HEK293 (cell line): ENCODE measurements at regions not wholly inside any gene's neighbourhood (a gene's known extent, or its start where the extent isn't known, plus 50 kb on each side); places are given as distances from the start of the nearest gene placed in this dataset.

Experiments
- CTCF ChIA-PET: fragments of 350-600 bp; formaldehyde crosslinking; extraction: SDS; loops from one replicate; lab custom pipeline; 2021; ENCODE audit warnings: antibody characterized with exemption; lab: Yijun Ruan, JAX
- POLR2A ChIA-PET: fragments of 300-600 bp; formaldehyde crosslinking; extraction: SDS; loops from one replicate; lab custom pipeline; 2020; ENCODE audit warnings: antibody characterized with exemption, inconsistent platforms; lab: Yijun Ruan, JAX
- H3K27ac ChIP-seq: fragments of 200-500 bp; sonication (Bioruptor generic); 2 replicates; pipeline ENCODE4 v1.5.1; 2014; ENCODE audit warnings: low read depth, low read length, control low read depth, inconsistent platforms; ENCODE audit errors: extremely low read depth
- H3K36me3 ChIP-seq, 2 experiments: fragments of 200-500 bp in 1 of 2; sonication (Bioruptor generic) in 1 of 2; 1 replicate in 1 of 2; 2 replicates in 1 of 2; pipeline ENCODE4 v1.5.1; 2014 to 2017; ENCODE audit warnings: inconsistent platforms in 2 of 2, low read length in 2 of 2; ENCODE audit not compliant: control insufficient read depth in 2 of 2, insufficient read depth in 1 of 2
- H3K4me1 ChIP-seq: fragments of 200-500 bp; sonication (Bioruptor generic); 2 replicates; pipeline ENCODE4 v1.5.1; 2014; ENCODE audit warnings: mild to moderate bottlenecking, low read length, inconsistent platforms; ENCODE audit not compliant: control insufficient read depth, insufficient read depth
- H3K4me3 ChIP-seq: 2 replicates; pipeline ENCODE4 v1.5.1; 2011; ENCODE audit warnings: low read depth, mild to moderate bottlenecking, control low read depth, low read length, moderate library complexity
- H3K9me3 ChIP-seq: fragments of 200-500 bp; sonication (Bioruptor generic); 2 replicates; pipeline ENCODE4 v1.5.1; 2014; ENCODE audit warnings: low read depth, low read length, inconsistent platforms; ENCODE audit not compliant: control insufficient read depth, insufficient read depth
- GLIS1 ChIP-seq: fragments of 450-650 bp; formaldehyde crosslinking; IDR thresholded peaks from 2 replicates; pipeline ENCODE4 v1.5.1; 2016; ENCODE audit warnings: missing biosample characterization, missing genetic modification characterization
- GLIS2 ChIP-seq: fragments of 450-650 bp; formaldehyde crosslinking; IDR thresholded peaks from 2 replicates; pipeline ENCODE4 v1.5.1; 2016; ENCODE audit warnings: missing biosample characterization, missing genetic modification characterization
- KLF1 ChIP-seq: fragments of 450-650 bp; formaldehyde crosslinking; IDR thresholded peaks from 2 replicates; pipeline ENCODE4 v1.5.1; 2016; ENCODE audit warnings: missing biosample characterization, missing genetic modification characterization
- REST ChIP-seq: fragments of 450-650 bp; formaldehyde crosslinking; IDR thresholded peaks from 2 replicates; pipeline ENCODE4 v1.5.1; 2016; ENCODE audit warnings: missing biosample characterization, missing genetic modification characterization
- TCF7L2 ChIP-seq: IDR thresholded peaks from 2 replicates; pipeline ENCODE4 v1.6.1; 2011; ENCODE audit warnings: low read depth, mild to moderate bottlenecking, inconsistent platforms, low read length, moderate library complexity, borderline replicate concordance
- ZEB2 ChIP-seq: fragments of 450-650 bp; formaldehyde crosslinking; IDR thresholded peaks from 2 replicates; pipeline ENCODE4 v1.5.1; 2016; ENCODE audit warnings: missing biosample characterization, missing genetic modification characterization
- ZIC2 ChIP-seq: fragments of 450-650 bp; formaldehyde crosslinking; IDR thresholded peaks from 2 replicates; pipeline ENCODE4 v1.5.1; 2016; ENCODE audit warnings: missing biosample characterization, missing genetic modification characterization
- ZNF132 ChIP-seq: fragments of 450-650 bp; formaldehyde crosslinking; IDR thresholded peaks from 2 replicates; pipeline ENCODE4 v1.5.1; 2017; ENCODE audit warnings: missing biosample characterization, missing genetic modification characterization, borderline replicate concordance
- ZNF175 ChIP-seq: fragments of 450-650 bp; formaldehyde crosslinking; IDR thresholded peaks from 2 replicates; pipeline ENCODE4 v1.5.1; 2016; ENCODE audit warnings: missing biosample characterization, missing genetic modification characterization
- ZNF184 ChIP-seq: fragments of 450-650 bp; IDR thresholded peaks from 2 replicates; pipeline ENCODE4 v1.5.1; 2018; ENCODE audit warnings: missing biosample characterization, mild to moderate bottlenecking, missing genetic modification characterization
- ZNF202 ChIP-seq: fragments of 450-650 bp; formaldehyde crosslinking; IDR thresholded peaks from 2 replicates; pipeline ENCODE4 v1.5.1; 2016; ENCODE audit warnings: missing biosample characterization, missing genetic modification characterization, borderline replicate concordance
- ZNF354C ChIP-seq: fragments of 450-650 bp; formaldehyde crosslinking; IDR thresholded peaks from 2 replicates; pipeline ENCODE4 v1.5.1; 2016; ENCODE audit warnings: missing biosample characterization, missing genetic modification characterization, low read depth, borderline replicate concordance
- ZNF362 ChIP-seq: fragments of 450-650 bp; formaldehyde crosslinking; IDR thresholded peaks from 2 replicates; pipeline ENCODE4 v1.5.1; 2016; ENCODE audit warnings: missing biosample characterization, missing genetic modification characterization
- ZNF398 ChIP-seq: fragments of 450-650 bp; formaldehyde crosslinking; IDR thresholded peaks from 2 replicates; pipeline ENCODE4 v1.5.1; 2017; ENCODE audit warnings: missing biosample characterization, missing genetic modification characterization
- ZNF426 ChIP-seq: fragments of 450-650 bp; formaldehyde crosslinking; IDR thresholded peaks from 2 replicates; pipeline ENCODE4 v1.5.1; 2017; ENCODE audit warnings: missing biosample characterization, missing genetic modification characterization, mild to moderate bottlenecking, inconsistent platforms, moderate library complexity
- ZNF677 ChIP-seq: fragments of 450-650 bp; IDR thresholded peaks from 2 replicates; pipeline ENCODE4 v1.5.0; 2018; ENCODE audit warnings: missing biosample characterization, mild to moderate bottlenecking, missing genetic modification characterization, moderate library complexity
- ZNF768 ChIP-seq: fragments of 450-650 bp; formaldehyde crosslinking; IDR thresholded peaks from 2 replicates; pipeline ENCODE4 v1.5.1; 2018; ENCODE audit warnings: missing biosample characterization, mild to moderate bottlenecking, missing genetic modification characterization
- ZXDB ChIP-seq: fragments of 450-650 bp; formaldehyde crosslinking; IDR thresholded peaks from 2 replicates; pipeline ENCODE4 v1.5.1; 2016; ENCODE audit warnings: missing biosample characterization, missing genetic modification characterization

GRCh38 chr13:72530471-72530870, 197.0 kb downstream of the MZT1 start (continued):
- TF ChIP-seq REST (tag by site-specific recombination) (no peak), TCF7L2 (no peak)

GRCh38 chr13:72527333-72527732, 200.1 kb downstream of the MZT1 start:
- Histone ChIP-seq H3K4me1 (no peaks in the 10 kb centered on the region), H3K4me3 (no peak overlapping the region), H3K27ac (no peak overlapping the region), H3K9me3 (no peaks in the 10 kb centered on the region), H3K36me3 (no peaks in the 10 kb centered on the region)
- ChIA-PET POLR2A (no interaction called here), CTCF (no interaction called here)
- no peak for TF ChIP-seq ZNF398 (tag by site-specific recombination)
- TF ChIP-seq ZNF202 (tag by site-specific recombination) = no peak
- TF ChIP-seq, all 188 proteins: peak for 0

- no peak for TF ChIP-seq ZNF426 (tag by site-specific recombination)
- TF ChIP-seq ZNF677 (tag by site-specific recombination) = no peak
- no peak for TF ChIP-seq ZNF768 (tag by site-specific recombination)
- no peak for TF ChIP-seq ZEB2 (tag by site-specific recombination)
- no peak for TF ChIP-seq KLF1
- TF ChIP-seq ZXDB (tag by site-specific recombination) = no peak
- TF ChIP-seq GLIS1 (tag by site-specific recombination) = no peak
- no peak for TF ChIP-seq GLIS2
- TF ChIP-seq ZNF362 (tag by site-specific recombination) = no peak
- no peak for TF ChIP-seq ZNF132
- no peak for TF ChIP-seq ZNF354C (tag by site-specific recombination)
- TF ChIP-seq ZNF175 (tag by site-specific recombination) = no peak
- TF ChIP-seq ZIC2 (tag by site-specific recombination) = no peak
- TF ChIP-seq ZNF184 = no peak
- TF ChIP-seq, all 188 proteins: peak for 0
- Histone ChIP-seq H3K27ac (no peak overlapping the region), H3K36me3 (no peaks in the 10 kb centered on the region), H3K4me3 (no peak overlapping the region), H3K4me1 (no peaks in the 10 kb centered on the region), H3K9me3 (no peaks in the 10 kb centered on the region)
- POLR2A ChIA-PET = no interaction called here
- CTCF ChIA-PET = no interaction called here
Measured at GRCh38 chr13:72523593-72523992, 203.8 kb downstream of the MZT1 start.
